ENCODE measurements at regions not wholly inside any gene's neighbourhood (a gene's known extent, or its start where the extent isn't known, plus 50 kb on each side); places are given as distances from the start of the nearest gene placed in this dataset.

DNA sequence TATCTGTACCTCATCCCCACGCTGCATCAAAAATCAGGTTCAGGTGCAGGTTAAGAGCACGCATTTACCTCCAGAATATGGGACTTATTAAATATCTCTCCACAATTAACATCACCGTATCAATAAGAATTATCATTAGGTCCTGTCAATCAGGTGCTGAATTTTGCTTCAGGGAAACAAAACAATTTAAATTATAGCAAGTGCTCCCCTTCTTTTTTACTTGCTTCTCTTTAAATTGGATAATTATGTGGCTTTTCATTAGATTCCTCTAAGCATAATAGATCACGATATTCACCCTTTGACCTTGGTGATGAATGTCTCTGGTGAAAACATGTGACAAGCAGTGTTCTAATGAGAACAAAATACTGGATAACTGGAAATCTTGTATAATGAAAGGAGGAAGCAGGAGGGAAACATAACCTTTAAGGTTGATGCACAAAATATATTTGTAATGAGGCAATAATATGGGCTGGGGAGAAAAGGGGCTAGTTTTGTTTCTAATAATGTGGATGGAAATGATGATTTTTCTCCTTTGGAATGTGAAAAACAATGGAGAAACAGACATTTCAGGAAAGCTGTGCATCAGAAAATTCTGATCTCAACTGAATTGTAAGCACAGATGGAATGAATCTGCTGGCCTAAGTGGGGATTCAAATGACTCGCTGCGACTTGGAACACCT is 166.9 kb downstream of the SNX10 start (continued):
- TF ChIP-seq GTF2F1 (IDR thresholded peaks at IDR 0.05; ENCODE audit: borderline replicate concordance, low read depth, low read length) (no peak), TAF1 (IDR thresholded peaks at IDR 0.05; ENCODE audit: low read depth, low read length) (no peak), CHD1 (IDR thresholded peaks at IDR 0.05; ENCODE audit: low read depth, low read length) (no peak)
- TF ChIP-seq, protein P1, sequence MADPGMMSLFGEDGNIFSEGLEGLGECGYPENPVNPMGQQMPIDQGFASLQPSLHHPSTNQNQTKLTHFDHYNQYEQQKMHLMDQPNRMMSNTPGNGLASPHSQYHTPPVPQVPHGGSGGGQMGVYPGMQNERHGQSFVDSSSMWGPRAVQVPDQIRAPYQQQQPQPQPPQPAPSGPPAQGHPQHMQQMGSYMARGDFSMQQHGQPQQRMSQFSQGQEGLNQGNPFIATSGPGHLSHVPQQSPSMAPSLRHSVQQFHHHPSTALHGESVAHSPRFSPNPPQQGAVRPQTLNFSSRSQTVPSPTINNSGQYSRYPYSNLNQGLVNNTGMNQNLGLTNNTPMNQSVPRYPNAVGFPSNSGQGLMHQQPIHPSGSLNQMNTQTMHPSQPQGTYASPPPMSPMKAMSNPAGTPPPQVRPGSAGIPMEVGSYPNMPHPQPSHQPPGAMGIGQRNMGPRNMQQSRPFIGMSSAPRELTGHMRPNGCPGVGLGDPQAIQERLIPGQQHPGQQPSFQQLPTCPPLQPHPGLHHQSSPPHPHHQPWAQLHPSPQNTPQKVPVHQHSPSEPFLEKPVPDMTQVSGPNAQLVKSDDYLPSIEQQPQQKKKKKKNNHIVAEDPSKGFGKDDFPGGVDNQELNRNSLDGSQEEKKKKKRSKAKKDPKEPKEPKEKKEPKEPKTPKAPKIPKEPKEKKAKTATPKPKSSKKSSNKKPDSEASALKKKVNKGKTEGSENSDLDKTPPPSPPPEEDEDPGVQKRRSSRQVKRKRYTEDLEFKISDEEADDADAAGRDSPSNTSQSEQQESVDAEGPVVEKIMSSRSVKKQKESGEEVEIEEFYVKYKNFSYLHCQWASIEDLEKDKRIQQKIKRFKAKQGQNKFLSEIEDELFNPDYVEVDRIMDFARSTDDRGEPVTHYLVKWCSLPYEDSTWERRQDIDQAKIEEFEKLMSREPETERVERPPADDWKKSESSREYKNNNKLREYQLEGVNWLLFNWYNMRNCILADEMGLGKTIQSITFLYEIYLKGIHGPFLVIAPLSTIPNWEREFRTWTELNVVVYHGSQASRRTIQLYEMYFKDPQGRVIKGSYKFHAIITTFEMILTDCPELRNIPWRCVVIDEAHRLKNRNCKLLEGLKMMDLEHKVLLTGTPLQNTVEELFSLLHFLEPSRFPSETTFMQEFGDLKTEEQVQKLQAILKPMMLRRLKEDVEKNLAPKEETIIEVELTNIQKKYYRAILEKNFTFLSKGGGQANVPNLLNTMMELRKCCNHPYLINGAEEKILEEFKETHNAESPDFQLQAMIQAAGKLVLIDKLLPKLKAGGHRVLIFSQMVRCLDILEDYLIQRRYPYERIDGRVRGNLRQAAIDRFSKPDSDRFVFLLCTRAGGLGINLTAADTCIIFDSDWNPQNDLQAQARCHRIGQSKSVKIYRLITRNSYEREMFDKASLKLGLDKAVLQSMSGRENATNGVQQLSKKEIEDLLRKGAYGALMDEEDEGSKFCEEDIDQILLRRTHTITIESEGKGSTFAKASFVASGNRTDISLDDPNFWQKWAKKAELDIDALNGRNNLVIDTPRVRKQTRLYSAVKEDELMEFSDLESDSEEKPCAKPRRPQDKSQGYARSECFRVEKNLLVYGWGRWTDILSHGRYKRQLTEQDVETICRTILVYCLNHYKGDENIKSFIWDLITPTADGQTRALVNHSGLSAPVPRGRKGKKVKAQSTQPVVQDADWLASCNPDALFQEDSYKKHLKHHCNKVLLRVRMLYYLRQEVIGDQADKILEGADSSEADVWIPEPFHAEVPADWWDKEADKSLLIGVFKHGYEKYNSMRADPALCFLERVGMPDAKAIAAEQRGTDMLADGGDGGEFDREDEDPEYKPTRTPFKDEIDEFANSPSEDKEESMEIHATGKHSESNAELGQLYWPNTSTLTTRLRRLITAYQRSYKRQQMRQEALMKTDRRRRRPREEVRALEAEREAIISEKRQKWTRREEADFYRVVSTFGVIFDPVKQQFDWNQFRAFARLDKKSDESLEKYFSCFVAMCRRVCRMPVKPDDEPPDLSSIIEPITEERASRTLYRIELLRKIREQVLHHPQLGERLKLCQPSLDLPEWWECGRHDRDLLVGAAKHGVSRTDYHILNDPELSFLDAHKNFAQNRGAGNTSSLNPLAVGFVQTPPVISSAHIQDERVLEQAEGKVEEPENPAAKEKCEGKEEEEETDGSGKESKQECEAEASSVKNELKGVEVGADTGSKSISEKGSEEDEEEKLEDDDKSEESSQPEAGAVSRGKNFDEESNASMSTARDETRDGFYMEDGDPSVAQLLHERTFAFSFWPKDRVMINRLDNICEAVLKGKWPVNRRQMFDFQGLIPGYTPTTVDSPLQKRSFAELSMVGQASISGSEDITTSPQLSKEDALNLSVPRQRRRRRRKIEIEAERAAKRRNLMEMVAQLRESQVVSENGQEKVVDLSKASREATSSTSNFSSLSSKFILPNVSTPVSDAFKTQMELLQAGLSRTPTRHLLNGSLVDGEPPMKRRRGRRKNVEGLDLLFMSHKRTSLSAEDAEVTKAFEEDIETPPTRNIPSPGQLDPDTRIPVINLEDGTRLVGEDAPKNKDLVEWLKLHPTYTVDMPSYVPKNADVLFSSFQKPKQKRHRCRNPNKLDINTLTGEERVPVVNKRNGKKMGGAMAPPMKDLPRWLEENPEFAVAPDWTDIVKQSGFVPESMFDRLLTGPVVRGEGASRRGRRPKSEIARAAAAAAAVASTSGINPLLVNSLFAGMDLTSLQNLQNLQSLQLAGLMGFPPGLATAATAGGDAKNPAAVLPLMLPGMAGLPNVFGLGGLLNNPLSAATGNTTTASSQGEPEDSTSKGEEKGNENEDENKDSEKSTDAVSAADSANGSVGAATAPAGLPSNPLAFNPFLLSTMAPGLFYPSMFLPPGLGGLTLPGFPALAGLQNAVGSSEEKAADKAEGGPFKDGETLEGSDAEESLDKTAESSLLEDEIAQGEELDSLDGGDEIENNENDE (IDR thresholded peaks at IDR 0.05; ENCODE audit: insufficient replicate concordance, low read length), result no peak
